ENCODE measurements at regions not wholly inside any gene's neighbourhood (a gene's known extent, or its start where the extent isn't known, plus 50 kb on each side); places are given as distances from the start of the nearest gene placed in this dataset.
A peak's percentile ranks its signal among the peaks of the same experiment; 100 is the strongest.

GRCh38 chr9:20191228-20191840 is 402.5 kb upstream of the SLC24A2 start:
- no peak for DNase-seq

- no peak for DNase-seq
These were observed 401.0 kb upstream of the SLC24A2 start for GRCh38 chr9:20189871-20190270.

- no peak for DNase-seq
These were observed 400.0 kb upstream of the SLC24A2 start for GRCh38 chr9:20188616-20189369.

GRCh38 chr9:20187318-20187717 is 398.5 kb upstream of the SLC24A2 start:
- no peak for DNase-seq

- no peak for DNase-seq
These were observed 398.0 kb upstream of the SLC24A2 start for GRCh38 chr9:20186823-20187222.

- no peak for DNase-seq
These were observed 397.4 kb upstream of the SLC24A2 start for GRCh38 chr9:20186231-20186630.

- no peak for DNase-seq
These were observed 395.7 kb upstream of the SLC24A2 start for GRCh38 chr9:20184541-20184940.

GRCh38 chr9:20178679-20179078 is 389.8 kb upstream of the SLC24A2 start:
- no peak for DNase-seq

- no peak for DNase-seq
These were observed 389.4 kb upstream of the SLC24A2 start for GRCh38 chr9:20178197-20178596.

- DNase-seq = no peak
These were observed 381.3 kb upstream of the SLC24A2 start for GRCh38 chr9:20170122-20170521.

- no peak for DNase-seq
These were observed 363.4 kb upstream of the SLC24A2 start for GRCh38 chr9:20152151-20152725.

- DNase-seq = no peak
These were observed 359.6 kb upstream of the SLC24A2 start for GRCh38 chr9:20148416-20148815.

GRCh38 chr9:20144197-20144596 is 355.4 kb upstream of the SLC24A2 start:
- no peak for DNase-seq

GRCh38 chr9:20139763-20140290 is 351.0 kb upstream of the SLC24A2 start:
- DNase-seq = peak; percentile 39

- no peak for DNase-seq
These were observed 350.0 kb upstream of the SLC24A2 start for GRCh38 chr9:20138841-20139240.

- DNase-seq = no peak
These were observed 349.3 kb upstream of the SLC24A2 start for GRCh38 chr9:20138116-20138515.

- DNase-seq = no peak
These were observed 348.6 kb upstream of the SLC24A2 start for GRCh38 chr9:20137425-20137824.

- no peak for DNase-seq
These were observed 346.4 kb upstream of the SLC24A2 start for GRCh38 chr9:20135119-20135697.

- no peak for DNase-seq
These were observed 336.9 kb upstream of the SLC24A2 start for GRCh38 chr9:20125727-20126126.

- DNase-seq = no peak
These were observed 330.7 kb upstream of the SLC24A2 start for GRCh38 chr9:20119566-20119965.

GRCh38 chr9:20117986-20118385 is 329.1 kb upstream of the SLC24A2 start:
- DNase-seq = no peak

- no peak for DNase-seq
These were observed 328.6 kb upstream of the SLC24A2 start for GRCh38 chr9:20117482-20117881.

GRCh38 chr9:20114974-20115373 is 326.1 kb upstream of the SLC24A2 start:
- DNase-seq = no peak
